Coronary artery (tissue), 2 donors: ENCODE measurements at regions not wholly inside any gene's neighbourhood (a gene's known extent, or its start where the extent isn't known, plus 50 kb on each side); places are given as distances from the start of the nearest gene placed in this dataset.

Source experiments
- DNase-seq: peaks from one replicate; pipeline ENCODE4 v3.0.0-alpha.2; 2017; ENCODE audit warnings: low spot score
- H3K27ac ChIP-seq, 2 donors: fragments of 200-600 bp; sonication (generic); one replicate each; pipeline ENCODE4 v1.5.1; 2016 to 2019
- H3K4me3 ChIP-seq: fragments of 200-600 bp; sonication (generic); 2 replicates; pipeline ENCODE4 v1.5.1; 2016; ENCODE audit warnings: mild to moderate bottlenecking, moderate library complexity
- CTCF ChIP-seq: fragments of 200-600 bp; sonication (generic); IDR thresholded peaks from one replicate; pipeline ENCODE4 v1.5.1; 2019; ENCODE audit warnings: antibody characterized with exemption

- no peak for DNase-seq
- Histone ChIP-seq H3K27ac (no peak overlapping the region), H3K4me3 (no peak overlapping the region)
- no peak for TF ChIP-seq CTCF
These were observed 308.7 kb downstream of the MED10 start for GRCh38 chr5:6069496-6070185.

- no peak for TF ChIP-seq CTCF
- H3K4me3 ChIP-seq, result no peak overlapping the region
- DNase-seq, result no peak
- no peak overlapping the region for H3K27ac ChIP-seq
These were observed 312.3 kb downstream of the MED10 start for GRCh38 chr5:6066016-6066415.

GRCh38 chr5:6059137-6059800 lies 319.1 kb downstream of the MED10 start:
- Histone ChIP-seq H3K4me3 (no peak overlapping the region), H3K27ac (no peak overlapping the region)
- no peak for DNase-seq
- TF ChIP-seq CTCF, result no peak

- H3K4me3 ChIP-seq, result no peak overlapping the region
- DNase-seq, result no peak
- no peak for TF ChIP-seq CTCF
- H3K27ac ChIP-seq, result no peak overlapping the region
These were observed 320.2 kb downstream of the MED10 start for GRCh38 chr5:6058055-6058715.

DNA sequence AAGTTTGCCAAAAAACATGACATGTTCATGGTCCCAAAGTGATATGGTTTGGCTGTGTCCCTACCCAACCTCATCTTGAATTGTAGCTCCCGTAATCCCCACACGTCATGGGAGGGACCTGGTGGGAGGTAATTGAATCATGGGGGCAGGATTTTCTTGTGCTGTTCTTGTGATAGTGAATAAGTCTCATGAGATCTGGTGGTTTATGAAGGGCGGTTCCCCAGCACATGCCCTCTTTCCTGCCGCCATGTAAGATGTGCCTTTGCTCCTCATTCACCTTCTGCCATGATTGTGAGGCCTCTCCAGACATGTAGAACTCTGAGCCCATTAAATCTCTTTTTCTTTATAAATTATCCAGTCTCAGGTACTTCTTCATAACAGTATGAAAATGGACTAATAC lies 322.1 kb downstream of the MED10 start:
- no peak for TF ChIP-seq CTCF
- Histone ChIP-seq H3K27ac (no peak overlapping the region), H3K4me3 (no peak overlapping the region)
- no peak for DNase-seq

DNA sequence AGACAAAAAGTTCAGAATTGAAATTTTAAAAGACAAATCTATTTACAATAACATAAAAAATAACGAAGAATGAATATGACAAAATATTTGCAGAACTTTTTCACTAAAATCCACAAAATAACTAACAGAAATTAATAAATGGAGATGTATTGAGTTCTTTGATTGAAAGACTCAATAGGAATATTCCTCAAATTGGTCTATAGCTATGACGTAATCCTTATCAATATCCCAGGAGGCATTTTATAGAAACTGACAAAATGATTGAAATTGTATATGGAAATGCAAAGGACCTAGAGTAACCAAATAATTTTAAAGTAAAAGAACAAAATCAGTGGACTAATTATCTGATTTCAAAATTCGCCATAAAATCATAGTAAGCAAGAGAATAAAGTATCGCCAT lies 328.7 kb downstream of the MED10 start:
- Histone ChIP-seq H3K4me3 (no peak overlapping the region), H3K27ac (no peak overlapping the region)

More for the DNA sequence above, 328.7 kb downstream of the MED10 start:
- TF ChIP-seq CTCF, result no peak
- DNase-seq, result no peak
